SK-N-SH (cell line): ENCODE measurements at regions not wholly inside any gene's neighbourhood (a gene's known extent, or its start where the extent isn't known, plus 50 kb on each side); places are given as distances from the start of the nearest gene placed in this dataset.

Source experiments
- CTCF ChIA-PET: fragments of 300-600, 350-600 bp; formaldehyde crosslinking; extraction: SDS; loops from one replicate; lab custom pipeline; 2021; lab: Yijun Ruan, JAX
- POLR2A ChIA-PET: fragments of 350-600 bp; sonication (Branson Sonifier 250); formaldehyde crosslinking; extraction: SDS; loops from one replicate; lab custom pipeline; 2020; ENCODE audit warnings: antibody characterized with exemption, inconsistent platforms; lab: Yijun Ruan, JAX
- DNase-seq: peaks from one replicate; pipeline ENCODE4 v3.0.0; 2012
- H2AFZ ChIP-seq: fragments of 200-600 bp; sonication (generic); 2 replicates; pipeline ENCODE4 v1.8.1; 2016; ENCODE audit warnings: antibody characterized with exemption, mild to moderate bottlenecking, low read depth
- H3F3A ChIP-seq: fragments of 200-600 bp; sonication (generic); replicated peaks from 2 replicates; pipeline ENCODE3; 2016; ENCODE audit warnings: antibody characterized with exemption, mild to moderate bottlenecking; ENCODE audit not compliant: insufficient read depth
- H3K27ac ChIP-seq, 2 experiments: fragments of 200-500 bp in 1 of 2; fragments of 200-600 bp in 1 of 2; sonication (Bioruptor generic) in 1 of 2; sonication (generic), shearing (Covaris generic) in 1 of 2; 2 replicates each; pipeline versions ENCODE4 v1.5.1 to v1.6.1; 2014 to 2016; ENCODE audit warnings: low read depth in 2 of 2, inconsistent platforms in 1 of 2, low read length in 1 of 2, mild to moderate bottlenecking in 1 of 2, mixed read lengths in 1 of 2
- H3K27me3 ChIP-seq: fragments of 200-600 bp; sonication (generic), shearing (Covaris generic); 2 replicates; pipeline ENCODE4 v1.6.1; 2016; ENCODE audit warnings: mixed run types; ENCODE audit not compliant: insufficient read depth
- H3K36me3 ChIP-seq, 2 experiments: fragments of 200-500 bp in 1 of 2; fragments of 200-600 bp in 1 of 2; sonication (Bioruptor generic) in 1 of 2; sonication (generic) in 1 of 2; replicated peaks in 1 of 2; 2 replicates each; pipeline versions ENCODE3 to v1.5.1; 2014 to 2016; ENCODE audit warnings: low read length in 1 of 2, mild to moderate bottlenecking in 1 of 2; ENCODE audit not compliant: insufficient read depth in 2 of 2, control insufficient read depth in 1 of 2
- H3K4me1 ChIP-seq, 2 experiments: fragments of 200-500 bp in 1 of 2; fragments of 200-600 bp in 1 of 2; sonication (Bioruptor generic) in 1 of 2; sonication (generic), shearing (Covaris generic) in 1 of 2; 2 replicates each; pipeline versions ENCODE4 v1.5.1 to v1.6.1; 2014 to 2016; ENCODE audit warnings: low read depth in 1 of 2, low read length in 1 of 2, mixed run types in 1 of 2; ENCODE audit not compliant: insufficient read depth in 2 of 2, control insufficient read depth in 1 of 2
- H3K4me2 ChIP-seq: fragments of 200-600 bp; sonication (generic), shearing (Covaris generic); 2 replicates; pipeline ENCODE4 v1.6.1; 2017; ENCODE audit warnings: mixed run types
- H3K4me3 ChIP-seq, 2 experiments: fragments of 200-500 bp in 1 of 2; fragments of 200-600 bp in 1 of 2; sonication (Bioruptor generic) in 1 of 2; sonication (generic), shearing (Covaris generic) in 1 of 2; 2 replicates each; pipeline versions ENCODE4 v1.5.1 to v1.8.1; 2014 to 2016; ENCODE audit warnings: low read depth in 2 of 2, inconsistent platforms in 1 of 2, low read length in 1 of 2, mild to moderate bottlenecking in 1 of 2, mixed read lengths in 1 of 2, moderate library complexity in 1 of 2
- H3K79me2 ChIP-seq: fragments of 200-600 bp; sonication (generic); 2 replicates; pipeline ENCODE4 v1.8.1; 2017; ENCODE audit warnings: mild to moderate bottlenecking; ENCODE audit not compliant: insufficient read depth
- H3K9ac ChIP-seq: fragments of 200-600 bp; sonication (generic); 2 replicates; pipeline ENCODE4 v1.6.1; 2017; ENCODE audit warnings: mixed run types
- H3K9me2 ChIP-seq: fragments of 200-600 bp; sonication (generic); 2 replicates; pipeline ENCODE4 v1.6.1; 2017; ENCODE audit warnings: mixed run types
- H3K9me3 ChIP-seq: fragments of 200-600 bp; sonication (generic); 2 replicates; pipeline ENCODE4 v1.6.1; 2017; ENCODE audit warnings: mixed run types, mild to moderate bottlenecking, moderate library complexity
- H4K20me1 ChIP-seq: fragments of 200-600 bp; sonication (generic); 2 replicates; pipeline ENCODE4 v1.6.1; 2017; ENCODE audit warnings: mild to moderate bottlenecking, mixed run types; ENCODE audit not compliant: insufficient read depth
- EZH2phosphoT487 ChIP-seq: fragments of 200-600 bp; sonication (generic); IDR thresholded peaks from 2 replicates; pipeline ENCODE4 v1.6.1; 2017; ENCODE audit warnings: low read depth, mixed run types, mild to moderate bottlenecking, antibody characterized with exemption, moderate library complexity, borderline replicate concordance
- FOXJ3 ChIP-seq: sonication (generic); formaldehyde crosslinking; IDR thresholded peaks from 2 replicates; pipeline ENCODE4 v1.5.1; 2020; ENCODE audit warnings: mild to moderate bottlenecking, missing genetic modification reagents
- FOXM1 ChIP-seq: IDR thresholded peaks from 2 replicates; pipeline ENCODE4 v1.4.0; 2012; ENCODE audit warnings: low read depth, mild to moderate bottlenecking
- GATA2 ChIP-seq: sonication (generic); formaldehyde crosslinking; IDR thresholded peaks from 2 replicates; pipeline ENCODE4 v1.5.0; 2020; ENCODE audit warnings: mild to moderate bottlenecking, missing genetic modification reagents
- JUND ChIP-seq: IDR thresholded peaks from 2 replicates; pipeline ENCODE4 v1.4.0; 2012
- MEF2A ChIP-seq: IDR thresholded peaks from 2 replicates; pipeline ENCODE4 v1.4.0; 2012; ENCODE audit warnings: low read depth, borderline replicate concordance
- NFIC ChIP-seq: IDR thresholded peaks from 2 replicates; pipeline ENCODE4 v1.4.0; 2012; ENCODE audit warnings: borderline replicate concordance
- SMC3 ChIP-seq: IDR thresholded peaks from 2 replicates; pipeline ENCODE4 v1.6.1; 2012; ENCODE audit warnings: low read depth, low read length, improper control_type of control experiment
- TAF1 ChIP-seq: IDR thresholded peaks from 2 replicates; pipeline ENCODE4 v1.6.1; 2012; ENCODE audit warnings: low read depth, mild to moderate bottlenecking, low read length, moderate library complexity, borderline replicate concordance
- TCF12 ChIP-seq: IDR thresholded peaks from 2 replicates; pipeline ENCODE4 v1.4.0; 2012
- TEAD4 ChIP-seq: IDR thresholded peaks from 2 replicates; pipeline ENCODE4 v1.4.0; 2012; ENCODE audit warnings: mild to moderate bottlenecking, borderline replicate concordance; ENCODE audit not compliant: insufficient read depth
- YY1 ChIP-seq: IDR thresholded peaks from 2 replicates; pipeline ENCODE4 v1.4.0; 2012; ENCODE audit warnings: low read depth, mild to moderate bottlenecking
- WGBS: methylation state at CpG from one replicate; pipeline ENCODE4 v1.1.6; 2017; ENCODE audit warnings: low lambda C conversion rate; 5-methylcytosine and 5-hydroxymethylcytosine counted together
- TF ChIP-seq, protein P1 (sequence below): IDR thresholded peaks from 2 replicates; pipeline ENCODE4 v1.4.0; 2012; ENCODE audit warnings: low read depth, borderline replicate concordance
- TF ChIP-seq, protein P2 (sequence below): fragments of 200-600 bp; sonication (generic); IDR thresholded peaks from 2 replicates; pipeline ENCODE4 v1.6.1; 2017; ENCODE audit warnings: antibody characterized with exemption, mild to moderate bottlenecking, moderate library complexity
- TF ChIP-seq, protein P3 (sequence below): fragments of 150-350 bp; IDR thresholded peaks from 2 replicates; pipeline ENCODE4 v1.6.1; 2017; ENCODE audit warnings: antibody characterized with exemption, low read length, low read depth, borderline replicate concordance
- TF ChIP-seq, protein P4 (sequence below): IDR thresholded peaks from 2 replicates; pipeline ENCODE4 v1.4.0; 2012; ENCODE audit warnings: low read depth, borderline replicate concordance

DNA sequence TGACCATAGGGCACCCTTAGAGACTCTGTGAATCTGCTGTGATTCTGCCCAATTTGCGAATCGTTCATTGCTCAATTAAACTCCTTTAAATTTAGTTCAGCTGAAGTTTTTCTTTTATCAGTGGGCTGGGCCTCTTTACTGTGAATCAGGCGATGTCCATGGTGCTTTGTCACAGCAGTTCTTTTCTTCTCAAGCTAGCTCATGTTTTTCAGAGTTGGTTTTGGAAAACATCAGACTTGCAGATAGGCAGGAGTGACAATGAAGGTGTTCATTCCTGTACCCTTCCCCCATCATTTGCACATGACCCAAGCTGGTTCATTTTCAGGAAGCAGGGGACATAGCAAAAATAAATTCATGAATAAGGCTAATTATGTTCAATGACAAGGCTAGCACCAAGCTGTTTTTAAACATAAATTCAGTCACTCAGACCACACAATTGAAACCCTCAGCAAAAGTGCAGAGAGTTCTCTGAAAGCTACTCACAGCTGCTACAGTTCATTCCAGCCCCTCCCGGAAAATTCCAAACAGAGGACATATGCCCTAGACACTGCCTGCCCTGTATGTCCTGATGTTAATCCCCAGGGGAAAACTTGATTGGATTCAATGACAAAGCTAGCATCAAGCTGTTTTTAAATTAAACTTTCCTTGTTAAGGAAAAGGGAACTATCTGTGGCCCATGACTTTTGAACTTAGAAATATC is 383.3 kb downstream of the C12orf75 start:
- CTCF ChIA-PET, result interaction anchor here (0.8 to 2.2 kb wide), 4 partner anchors 8 to 422 kb away, joined by 3 to 12 read pairs (median 3); no protein-coding TSS in a partner anchor
- Histone ChIP-seq H3K4me1 (no peaks in the 10 kb centered on the region), H3K27me3 (no peaks in the 10 kb centered on the region), H3K9me3 (no peaks in the 10 kb centered on the region), H3K36me3 (no peaks in the 10 kb centered on the region), H2AFZ (no peak overlapping the region), H4K20me1 (no peaks in the 10 kb centered on the region), H3K4me3 (no peak overlapping the region), H3K4me2 (no peak overlapping the region), H3K9me2 (no peaks in the 10 kb centered on the region), H3F3A (no peaks in the 10 kb centered on the region), H3K79me2 (no peaks in the 10 kb centered on the region), H3K9ac (no peak overlapping the region), H3K27ac (no peak overlapping the region)
- no peak for TF ChIP-seq TCF12
- TF ChIP-seq, protein P1, sequence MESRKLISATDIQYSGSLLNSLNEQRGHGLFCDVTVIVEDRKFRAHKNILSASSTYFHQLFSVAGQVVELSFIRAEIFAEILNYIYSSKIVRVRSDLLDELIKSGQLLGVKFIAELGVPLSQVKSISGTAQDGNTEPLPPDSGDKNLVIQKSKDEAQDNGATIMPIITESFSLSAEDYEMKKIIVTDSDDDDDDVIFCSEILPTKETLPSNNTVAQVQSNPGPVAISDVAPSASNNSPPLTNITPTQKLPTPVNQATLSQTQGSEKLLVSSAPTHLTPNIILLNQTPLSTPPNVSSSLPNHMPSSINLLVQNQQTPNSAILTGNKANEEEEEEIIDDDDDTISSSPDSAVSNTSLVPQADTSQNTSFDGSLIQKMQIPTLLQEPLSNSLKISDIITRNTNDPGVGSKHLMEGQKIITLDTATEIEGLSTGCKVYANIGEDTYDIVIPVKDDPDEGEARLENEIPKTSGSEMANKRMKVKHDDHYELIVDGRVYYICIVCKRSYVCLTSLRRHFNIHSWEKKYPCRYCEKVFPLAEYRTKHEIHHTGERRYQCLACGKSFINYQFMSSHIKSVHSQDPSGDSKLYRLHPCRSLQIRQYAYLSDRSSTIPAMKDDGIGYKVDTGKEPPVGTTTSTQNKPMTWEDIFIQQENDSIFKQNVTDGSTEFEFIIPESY, result no peak
- TF ChIP-seq FOXJ3, result no peak
- no peak for TF ChIP-seq SMC3
- TF ChIP-seq, protein P2, sequence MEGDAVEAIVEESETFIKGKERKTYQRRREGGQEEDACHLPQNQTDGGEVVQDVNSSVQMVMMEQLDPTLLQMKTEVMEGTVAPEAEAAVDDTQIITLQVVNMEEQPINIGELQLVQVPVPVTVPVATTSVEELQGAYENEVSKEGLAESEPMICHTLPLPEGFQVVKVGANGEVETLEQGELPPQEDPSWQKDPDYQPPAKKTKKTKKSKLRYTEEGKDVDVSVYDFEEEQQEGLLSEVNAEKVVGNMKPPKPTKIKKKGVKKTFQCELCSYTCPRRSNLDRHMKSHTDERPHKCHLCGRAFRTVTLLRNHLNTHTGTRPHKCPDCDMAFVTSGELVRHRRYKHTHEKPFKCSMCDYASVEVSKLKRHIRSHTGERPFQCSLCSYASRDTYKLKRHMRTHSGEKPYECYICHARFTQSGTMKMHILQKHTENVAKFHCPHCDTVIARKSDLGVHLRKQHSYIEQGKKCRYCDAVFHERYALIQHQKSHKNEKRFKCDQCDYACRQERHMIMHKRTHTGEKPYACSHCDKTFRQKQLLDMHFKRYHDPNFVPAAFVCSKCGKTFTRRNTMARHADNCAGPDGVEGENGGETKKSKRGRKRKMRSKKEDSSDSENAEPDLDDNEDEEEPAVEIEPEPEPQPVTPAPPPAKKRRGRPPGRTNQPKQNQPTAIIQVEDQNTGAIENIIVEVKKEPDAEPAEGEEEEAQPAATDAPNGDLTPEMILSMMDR, result no peak
- no peak for TF ChIP-seq FOXM1
- TF ChIP-seq TEAD4, result no peak
- TF ChIP-seq GATA2 (CRISPR knock-in tag), result no peak
- TF ChIP-seq, protein P3, sequence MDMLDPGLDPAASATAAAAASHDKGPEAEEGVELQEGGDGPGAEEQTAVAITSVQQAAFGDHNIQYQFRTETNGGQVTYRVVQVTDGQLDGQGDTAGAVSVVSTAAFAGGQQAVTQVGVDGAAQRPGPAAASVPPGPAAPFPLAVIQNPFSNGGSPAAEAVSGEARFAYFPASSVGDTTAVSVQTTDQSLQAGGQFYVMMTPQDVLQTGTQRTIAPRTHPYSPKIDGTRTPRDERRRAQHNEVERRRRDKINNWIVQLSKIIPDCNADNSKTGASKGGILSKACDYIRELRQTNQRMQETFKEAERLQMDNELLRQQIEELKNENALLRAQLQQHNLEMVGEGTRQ, result no peak
- no peak for TF ChIP-seq MEF2A
- TF ChIP-seq TAF1, result no peak
- no peak for TF ChIP-seq JUND
- TF ChIP-seq YY1, result no peak
- DNase-seq, result no peak
- WGBS, result 76% methylated on average over 4 of the region's 4 CpGs
- POLR2A ChIA-PET, result no interaction called here

DNA sequence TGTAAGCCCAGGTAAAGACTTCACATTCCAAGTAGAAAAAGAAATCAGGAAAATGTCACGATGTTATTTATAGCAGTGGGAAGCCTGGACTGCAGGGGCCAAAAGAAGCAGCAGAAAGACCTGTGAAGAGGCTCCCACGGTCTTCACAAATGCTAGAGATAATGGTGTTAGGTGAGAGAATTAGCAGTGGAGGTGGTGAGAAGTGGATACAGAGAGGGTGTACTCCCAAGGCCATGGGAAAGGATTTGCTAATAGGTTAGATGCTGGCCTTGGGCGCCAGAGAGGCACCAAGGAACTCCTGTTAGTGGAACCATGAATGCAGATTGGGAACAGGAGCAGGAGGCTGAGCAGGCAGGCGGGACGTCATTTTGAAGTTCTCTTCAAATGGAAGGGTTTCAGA is 386.1 kb downstream of the C12orf75 start:
- Histone ChIP-seq H3K27me3 (no peaks in the 10 kb centered on the region), H4K20me1 (no peaks in the 10 kb centered on the region), H3K4me2 (no peak overlapping the region), H3K4me1 (no peaks in the 10 kb centered on the region), H3K9me2 (no peaks in the 10 kb centered on the region), H3K9ac (no peak overlapping the region), H3K36me3 (no peaks in the 10 kb centered on the region), H2AFZ (no peak overlapping the region), H3K79me2 (no peaks in the 10 kb centered on the region), H3K4me3 (no peak overlapping the region), H3K9me3 (no peaks in the 10 kb centered on the region), H3K27ac (no peak overlapping the region), H3F3A (no peaks in the 10 kb centered on the region)
- WGBS, result 46% methylated on average over 5 of the region's 5 CpGs
- DNase-seq, result no peak
- CTCF ChIA-PET, result no interaction called here
- no peak for TF ChIP-seq MEF2A
- no peak for TF ChIP-seq NFIC
- no peak for TF ChIP-seq EZH2phosphoT487
- TF ChIP-seq, protein P4, sequence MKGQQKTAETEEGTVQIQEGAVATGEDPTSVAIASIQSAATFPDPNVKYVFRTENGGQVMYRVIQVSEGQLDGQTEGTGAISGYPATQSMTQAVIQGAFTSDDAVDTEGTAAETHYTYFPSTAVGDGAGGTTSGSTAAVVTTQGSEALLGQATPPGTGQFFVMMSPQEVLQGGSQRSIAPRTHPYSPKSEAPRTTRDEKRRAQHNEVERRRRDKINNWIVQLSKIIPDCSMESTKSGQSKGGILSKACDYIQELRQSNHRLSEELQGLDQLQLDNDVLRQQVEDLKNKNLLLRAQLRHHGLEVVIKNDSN, result no peak
- POLR2A ChIA-PET, result no interaction called here
